Mesenchymal stem cell (in vitro differentiated cells and primary cell): ENCODE measurements at regions not wholly inside any gene's neighbourhood (a gene's known extent, or its start where the extent isn't known, plus 50 kb on each side); places are given as distances from the start of the nearest gene placed in this dataset.

ENCODE experiments used
- DNase-seq: peaks from one replicate; pipeline ENCODE4 v3.0.0-alpha.2; 2013
- H2AFZ ChIP-seq: one replicate; pipeline ENCODE4 v1.6.1; 2013; ENCODE audit warnings: low read depth, mild to moderate bottlenecking, control low read depth, inconsistent platforms, low read length, moderate library complexity
- H2AK5ac ChIP-seq: 2 replicates; pipeline ENCODE4 v1.6.1; 2013; ENCODE audit warnings: low read length, moderate library complexity, mild to moderate bottlenecking, inconsistent platforms; ENCODE audit not compliant: severe bottlenecking
- H2BK120ac ChIP-seq: one replicate; pipeline ENCODE4 v1.6.1; 2013; ENCODE audit warnings: low read depth, mild to moderate bottlenecking, inconsistent platforms, low read length, moderate library complexity
- H2BK12ac ChIP-seq, 2 experiments: one replicate each; pipeline ENCODE4 v1.6.1; 2013; ENCODE audit warnings: inconsistent platforms in 2 of 2, low read length in 2 of 2, mild to moderate bottlenecking in 2 of 2, moderate library complexity in 2 of 2, control low read depth in 1 of 2
- H2BK15ac ChIP-seq: one replicate; pipeline ENCODE4 v1.6.1; 2013; ENCODE audit warnings: mild to moderate bottlenecking, low read depth, inconsistent platforms; ENCODE audit not compliant: poor library complexity, severe bottlenecking
- H2BK5ac ChIP-seq: 2 replicates; pipeline ENCODE4 v1.6.1; 2013; ENCODE audit warnings: low read depth, mild to moderate bottlenecking, low read length, control low read depth, inconsistent platforms; ENCODE audit not compliant: poor library complexity, severe bottlenecking
- H3K14ac ChIP-seq, 2 experiments: one replicate each; pipeline ENCODE4 v1.6.1; 2013; ENCODE audit warnings: inconsistent platforms in 2 of 2, low read length in 2 of 2, control low read depth in 1 of 2, mild to moderate bottlenecking in 1 of 2, moderate library complexity in 1 of 2
- H3K18ac ChIP-seq, 2 experiments: one replicate each; pipeline ENCODE4 v1.6.1; 2013; ENCODE audit warnings: inconsistent platforms in 2 of 2, low read length in 2 of 2, control low read depth in 1 of 2, low read depth in 1 of 2, mild to moderate bottlenecking in 1 of 2
- H3K23ac ChIP-seq, 2 experiments: one replicate each; pipeline ENCODE4 v1.6.1; 2013; ENCODE audit warnings: inconsistent platforms in 2 of 2, low read length in 2 of 2, mild to moderate bottlenecking in 2 of 2, moderate library complexity in 2 of 2, control low read depth in 1 of 2
- H3K27ac ChIP-seq: 2 replicates; pipeline ENCODE4 v1.5.1; 2013; ENCODE audit warnings: mild to moderate bottlenecking, moderate library complexity, low read length, control low read depth, inconsistent platforms; ENCODE audit not compliant: poor library complexity, severe bottlenecking
- H3K27me3 ChIP-seq, 2 experiments: 2 replicates each; pipeline versions ENCODE4 v1.6.1 to v1.7.0; 2013; ENCODE audit warnings: low read length in 2 of 2, mild to moderate bottlenecking in 2 of 2, moderate library complexity in 2 of 2, control low read depth in 1 of 2, inconsistent platforms in 1 of 2; ENCODE audit not compliant: control insufficient read depth in 1 of 2, insufficient read depth in 1 of 2
- H3K36me3 ChIP-seq, 2 experiments: 2 replicates each; pipeline versions ENCODE4 v1.6.1 to v1.7.0; 2013; ENCODE audit warnings: low read length in 2 of 2, control low read depth in 1 of 2, inconsistent platforms in 1 of 2, low read depth in 1 of 2, mild to moderate bottlenecking in 1 of 2; ENCODE audit not compliant: insufficient read depth in 2 of 2, control insufficient read depth in 1 of 2
- H3K4ac ChIP-seq, 2 experiments: one replicate each; pipeline ENCODE4 v1.6.1; 2013; ENCODE audit warnings: inconsistent platforms in 2 of 2, low read length in 2 of 2, mild to moderate bottlenecking in 2 of 2, moderate library complexity in 2 of 2, control low read depth in 1 of 2, low read depth in 1 of 2
- H3K4me1 ChIP-seq: 2 replicates; pipeline ENCODE4 v1.6.1; 2013; ENCODE audit warnings: low read depth, low read length, control low read depth; ENCODE audit not compliant: control insufficient read depth, insufficient read depth
- H3K4me2 ChIP-seq: 2 replicates; pipeline ENCODE4 v1.6.1; 2013; ENCODE audit warnings: low read length, mild to moderate bottlenecking, inconsistent platforms; ENCODE audit not compliant: poor library complexity, severe bottlenecking
- H3K4me3 ChIP-seq, 2 experiments: 2 replicates each; pipeline versions ENCODE4 v1.5.1 to v1.7.0; 2013; ENCODE audit warnings: low read length in 2 of 2, mild to moderate bottlenecking in 2 of 2, control low read depth in 1 of 2, low read depth in 1 of 2; ENCODE audit not compliant: insufficient read depth in 1 of 2
- H3K79me1 ChIP-seq: replicated peaks from 2 replicates; pipeline ENCODE4 v1.6.1; 2013; ENCODE audit warnings: mild to moderate bottlenecking, control low read depth, low read length, inconsistent platforms; ENCODE audit not compliant: poor library complexity, severe bottlenecking
- H3K9ac ChIP-seq: 2 replicates; pipeline ENCODE4 v1.7.0; 2013; ENCODE audit warnings: mild to moderate bottlenecking, low read length, moderate library complexity
- H3K9me3 ChIP-seq: 2 replicates; pipeline ENCODE4 v1.7.0; 2013; ENCODE audit warnings: mild to moderate bottlenecking, low read length; ENCODE audit not compliant: control insufficient read depth
- H4K8ac ChIP-seq: one replicate; pipeline ENCODE4 v1.6.1; 2013; ENCODE audit warnings: inconsistent platforms, mild to moderate bottlenecking, low read length, moderate library complexity
- H4K91ac ChIP-seq: one replicate; pipeline ENCODE4 v1.6.1; 2013; ENCODE audit warnings: mild to moderate bottlenecking, low read length, inconsistent platforms
- WGBS: methylation state at CpG from one replicate; pipeline ENCODE4 v1.1.7; 2013; ENCODE audit warnings: mixed read lengths; 5-methylcytosine and 5-hydroxymethylcytosine counted together

DNA sequence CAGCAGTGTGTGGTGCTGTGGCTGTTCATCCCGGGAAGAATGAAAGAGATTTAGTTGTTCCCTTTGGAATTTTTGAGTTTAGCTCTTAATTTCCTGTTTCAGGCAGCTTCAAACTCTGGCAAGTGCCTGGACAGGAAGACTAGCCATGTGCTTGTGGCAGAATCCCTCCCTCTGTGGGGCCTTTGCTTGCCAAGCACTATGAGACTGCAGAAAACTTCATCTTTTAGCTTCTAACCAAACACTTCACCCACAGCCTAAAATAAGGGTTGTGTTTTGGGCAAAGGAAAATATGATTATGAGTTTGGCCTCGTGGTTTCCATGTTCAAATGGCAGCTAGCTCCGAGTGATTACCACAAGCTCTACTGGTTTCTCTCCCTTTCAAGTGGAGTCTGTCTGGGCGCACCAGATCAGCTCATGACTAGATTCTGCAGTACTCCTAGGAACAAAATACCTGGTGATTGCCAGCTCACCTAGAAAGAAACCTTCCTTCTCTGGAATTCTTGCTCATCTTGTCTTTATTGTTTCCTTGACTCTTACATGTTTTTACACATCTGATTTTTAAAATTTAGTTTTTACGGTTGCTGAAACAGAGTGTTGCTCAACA is 707.5 kb downstream of the SLITRK6 start:
- no peak overlapping the region for H3K23ac ChIP-seq
- no peak overlapping the region for H2AFZ ChIP-seq
- H3K79me1 ChIP-seq = no peaks in the 10 kb centered on the region
- no peak overlapping the region for H3K27ac ChIP-seq
- no peak overlapping the region for H3K18ac ChIP-seq
- H3K36me3 ChIP-seq = no peaks in the 10 kb centered on the region
- H3K27me3 ChIP-seq = no peaks in the 10 kb centered on the region
- no peak overlapping the region for H3K4me2 ChIP-seq
- no peak overlapping the region for H4K91ac ChIP-seq
- no peak overlapping the region for H2AK5ac ChIP-seq
- no peaks in the 10 kb centered on the region for H3K4me1 ChIP-seq
- H2BK12ac ChIP-seq = no peak overlapping the region
- no peak overlapping the region for H2BK5ac ChIP-seq
- H4K8ac ChIP-seq = no peak overlapping the region
- H2BK15ac ChIP-seq = no peak overlapping the region
- no peak overlapping the region for H3K14ac ChIP-seq
- H3K4ac ChIP-seq = no peak overlapping the region
- H3K9ac ChIP-seq = no peak overlapping the region
- DNase-seq = no peak
- no peaks in the 10 kb centered on the region for H3K9me3 ChIP-seq
- H2BK120ac ChIP-seq = no peak overlapping the region
- WGBS = 91% methylated on average over 5 of the region's 5 CpGs
- H3K4me3 ChIP-seq = no peak overlapping the region

GRCh38 chr13:85089186-85089585 is 710.0 kb downstream of the SLITRK6 start:
- Histone ChIP-seq H3K27me3 (no peaks in the 10 kb centered on the region), H2AFZ (no peak overlapping the region), H3K23ac (no peak overlapping the region), H4K8ac (no peak overlapping the region), H4K91ac (no peak overlapping the region), H2BK120ac (no peak overlapping the region), H3K9me3 (no peaks in the 10 kb centered on the region), H3K4me3 (no peak overlapping the region), H2AK5ac (no peak overlapping the region), H2BK12ac (no peak overlapping the region), H3K27ac (no peak overlapping the region), H3K36me3 (no peaks in the 10 kb centered on the region), H3K14ac (no peak overlapping the region), H3K4me1 (no peaks in the 10 kb centered on the region), H2BK15ac (no peak overlapping the region), H3K4me2 (no peak overlapping the region), H3K79me1 (no peaks in the 10 kb centered on the region), H3K4ac (no peak overlapping the region), H3K9ac (no peak overlapping the region), H3K18ac (no peak overlapping the region), H2BK5ac (no peak overlapping the region)
- 96% methylated on average over 2 of the region's 2 CpGs for WGBS
- no peak for DNase-seq

DNA sequence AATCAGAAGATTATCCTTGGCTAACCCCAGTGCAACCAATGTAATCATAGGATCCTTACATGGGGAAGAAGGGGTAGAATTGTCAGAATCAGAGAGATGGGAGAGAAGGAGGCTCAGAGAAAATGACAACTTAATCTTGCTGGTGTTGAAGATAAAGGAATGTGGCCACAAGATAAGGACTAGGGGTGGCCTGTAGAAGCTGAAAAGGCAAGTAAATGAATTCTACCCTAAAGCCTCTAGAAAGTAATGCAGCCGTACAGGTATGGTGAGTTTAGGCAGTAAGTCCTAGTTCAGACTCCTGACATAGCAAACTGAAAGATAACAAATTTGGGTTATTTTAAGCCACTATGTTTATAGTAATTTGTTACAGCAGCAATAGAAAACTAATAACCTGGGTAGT is 718.5 kb downstream of the SLITRK6 start:
- no peak overlapping the region for H2BK120ac ChIP-seq
- no peak overlapping the region for H3K4me3 ChIP-seq
- no peaks in the 10 kb centered on the region for H3K9me3 ChIP-seq
- no peak overlapping the region for H3K4ac ChIP-seq
- H2BK15ac ChIP-seq = no peak overlapping the region
- no peaks in the 10 kb centered on the region for H3K27me3 ChIP-seq
- H3K4me2 ChIP-seq = no peak overlapping the region
- H2BK12ac ChIP-seq = no peak overlapping the region
- no peaks in the 10 kb centered on the region for H3K4me1 ChIP-seq
- H3K23ac ChIP-seq = no peak overlapping the region
- H3K79me1 ChIP-seq = no peaks in the 10 kb centered on the region
- H4K91ac ChIP-seq = no peak overlapping the region
- H3K27ac ChIP-seq = no peak overlapping the region
- H3K18ac ChIP-seq = no peak overlapping the region
- no peaks in the 10 kb centered on the region for H3K36me3 ChIP-seq
- no peak overlapping the region for H3K9ac ChIP-seq
- no peak for DNase-seq
- H2AFZ ChIP-seq = no peak overlapping the region
- 100% methylated on average over 1 of the region's 1 CpG for WGBS
- no peak overlapping the region for H3K14ac ChIP-seq
- no peak overlapping the region for H2BK5ac ChIP-seq
- no peak overlapping the region for H2AK5ac ChIP-seq
- H4K8ac ChIP-seq = no peak overlapping the region

- Histone ChIP-seq H3K4me2 (no peak overlapping the region), H2BK120ac (no peak overlapping the region), H3K27ac (no peak overlapping the region), H3K18ac (no peak overlapping the region), H3K4me1 (no peaks in the 10 kb centered on the region), H3K9ac (no peak overlapping the region), H2BK5ac (no peak overlapping the region), H2AFZ (no peak overlapping the region), H3K4me3 (no peak overlapping the region), H3K79me1 (no peaks in the 10 kb centered on the region), H4K8ac (no peak overlapping the region), H3K9me3 (no peaks in the 10 kb centered on the region), H3K36me3 (no peaks in the 10 kb centered on the region), H3K14ac (no peak overlapping the region), H2BK12ac (no peak overlapping the region), H3K4ac (no peak overlapping the region), H2BK15ac (no peak overlapping the region), H3K27me3 (no peaks in the 10 kb centered on the region), H3K23ac (no peak overlapping the region), H2AK5ac (no peak overlapping the region), H4K91ac (no peak overlapping the region)
- DNase-seq = no peak
- WGBS = 100% methylated on average over 1 of the region's 1 CpG
Observed at GRCh38 chr13:85076343-85076742, 722.9 kb downstream of the SLITRK6 start.
